AG09309 (cell line): ENCODE measurements at regions not wholly inside any gene's neighbourhood (a gene's known extent, or its start where the extent isn't known, plus 50 kb on each side); places are given as distances from the start of the nearest gene placed in this dataset.

ENCODE experiments used
- DNase-seq: peaks from one replicate; pipeline ENCODE4 v3.0.0-alpha.2; 2010; ENCODE audit warnings: low read depth
- H3K4me3 ChIP-seq: 2 replicates; pipeline ENCODE4 v1.5.1; 2011; ENCODE audit warnings: mild to moderate bottlenecking, low read depth, low read length, moderate library complexity; ENCODE audit not compliant: control insufficient read depth
- CTCF ChIP-seq: IDR thresholded peaks from 2 replicates; pipeline ENCODE4 v1.5.1; 2011; ENCODE audit warnings: mild to moderate bottlenecking, low read depth, low read length, inconsistent platforms; ENCODE audit not compliant: insufficient read depth, control insufficient read depth; ENCODE audit errors: missing control alignments

GRCh38 chr12:13443498-13443897, 247.0 kb downstream of the EMP1 start:
- no peak overlapping the region for H3K4me3 ChIP-seq
- DNase-seq = no peak
- TF ChIP-seq CTCF = no peak

- no peak for DNase-seq
- no peak for TF ChIP-seq CTCF
- no peak overlapping the region for H3K4me3 ChIP-seq
Measured at GRCh38 chr12:13443028-13443427, 246.5 kb downstream of the EMP1 start.

DNA sequence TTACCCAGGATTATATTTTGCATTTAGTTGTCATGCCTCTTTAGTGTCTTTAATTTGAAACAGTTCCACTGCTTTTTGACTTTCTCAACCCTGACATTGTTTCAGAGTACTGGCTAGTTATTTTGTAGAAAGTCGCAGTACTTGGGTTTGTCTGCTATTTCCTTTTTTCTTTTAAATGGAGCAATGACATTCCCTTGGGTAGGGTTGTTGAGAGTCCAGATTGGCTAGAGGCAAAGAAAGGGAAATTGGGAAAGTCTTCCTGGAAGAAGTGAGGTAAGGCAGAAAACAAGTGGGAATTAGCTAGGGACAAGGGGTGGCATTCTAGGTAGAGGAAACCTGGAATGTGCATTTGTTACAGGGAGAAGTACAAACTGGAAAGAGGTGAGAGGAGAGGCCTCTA, 245.9 kb downstream of the EMP1 start:
- H3K4me3 ChIP-seq = no peak overlapping the region
- TF ChIP-seq CTCF = no peak
- no peak for DNase-seq

- TF ChIP-seq CTCF = no peak
- DNase-seq = no peak
- no peak overlapping the region for H3K4me3 ChIP-seq
Measured at GRCh38 chr12:13440844-13441243, 244.3 kb downstream of the EMP1 start.

GRCh38 chr12:13437541-13437940, 241.0 kb downstream of the EMP1 start:
- TF ChIP-seq CTCF = no peak
- H3K4me3 ChIP-seq = no peak overlapping the region
- no peak for DNase-seq

- no peak for TF ChIP-seq CTCF
- no peak for DNase-seq
- H3K4me3 ChIP-seq = no peak overlapping the region
Measured at GRCh38 chr12:13436696-13437391, 240.3 kb downstream of the EMP1 start.
